Stomach (tissue), 8 donors: ENCODE measurements at regions not wholly inside any gene's neighbourhood (a gene's known extent, or its start where the extent isn't known, plus 50 kb on each side); places are given as distances from the start of the nearest gene placed in this dataset.

Experiments
- DNase-seq, 2 donors: peaks; one replicate each; pipeline versions ENCODE4 v3.0.0 to v3.0.0-alpha.2; 2013 to 2019
- H3K27ac ChIP-seq, 5 donors: fragments of 200-600 bp in 4 of 5; sonication (generic) in 4 of 5; one replicate each; pipeline ENCODE4 v1.5.1; 2013 to 2019; ENCODE audit warnings: mild to moderate bottlenecking in 1 of 5, moderate library complexity in 1 of 5
- H3K27me3 ChIP-seq, 3 donors: fragments of 200-600 bp; sonication (generic); one replicate each; pipeline ENCODE4 v1.5.1; 2017 to 2019; ENCODE audit warnings: mixed run types in 1 of 3
- H3K36me3 ChIP-seq, 4 donors: fragments of 200-600 bp; sonication (generic); 1 replicate in 3 of 4; 2 replicates in 1 of 4; pipeline ENCODE4 v1.5.1; 2016 to 2019
- H3K4me1 ChIP-seq, 4 donors: fragments of 200-600 bp; sonication (generic); one replicate each; pipeline ENCODE4 v1.5.1; 2016 to 2019
- H3K4me3 ChIP-seq, 4 donors: fragments of 200-600 bp; sonication (generic) in 3 of 4; one replicate each; pipeline ENCODE4 v1.5.1; 2016 to 2019; ENCODE audit warnings: mild to moderate bottlenecking in 1 of 4
- H3K9me3 ChIP-seq, 4 donors: fragments of 200-600 bp; sonication (generic); one replicate each; pipeline ENCODE4 v1.5.1; 2016 to 2019
- CTCF ChIP-seq, 7 experiments: fragments of 450-650 bp in 4 of 7; fragments of 200-600 bp in 3 of 7; sonication (generic) in 3 of 7; IDR thresholded peaks; one replicate each; pipeline ENCODE4 v1.5.1; 2016 to 2019; ENCODE audit warnings: antibody characterized with exemption in 7 of 7, control low read depth in 2 of 7, mild to moderate bottlenecking in 1 of 7
- EP300 ChIP-seq: sonication (generic); formaldehyde crosslinking; IDR thresholded peaks from one replicate; pipeline ENCODE4 v1.6.1; 2017; ENCODE audit warnings: antibody characterized with exemption
- POLR2A ChIP-seq, 4 donors: fragments of 450-650 bp; IDR thresholded peaks; one replicate each; pipeline ENCODE4 v1.6.1; 2016; ENCODE audit warnings: antibody characterized with exemption in 4 of 4, control low read depth in 2 of 4, mild to moderate bottlenecking in 1 of 4, moderate library complexity in 1 of 4
- POLR2AphosphoS5 ChIP-seq, 3 donors: sonication (generic); formaldehyde crosslinking; IDR thresholded peaks; one replicate each; pipeline ENCODE4 v1.6.1; 2016; ENCODE audit warnings: antibody characterized with exemption in 3 of 3
- WGBS, 5 donors: extraction: QIAGEN DNeasy Blood & Tissue Kit in 3 of 5; methylation state at CpG; one replicate each; pipeline versions ENCODE4 v1.1.5 to v1.1.7; 2013 to 2018; 5-methylcytosine and 5-hydroxymethylcytosine counted together
- intact Hi-C: fragments of 100-400 bp; cut with DNase I; formaldehyde crosslinking; loops from one replicate; pipeline ENCODE4 v1.15.1; 2023; ENCODE audit warnings: low total_unique reads
- donor health status: healthy with polysubstance abuse.
- donor health status: Bipolar disorder and iron deficiency.
- donor health status: healthy.

GRCh38 chr2:37829202-37829601, 95.9 kb upstream of the RMDN2 start:
- H3K4me3 ChIP-seq, result no peak overlapping the region
- H3K27me3 ChIP-seq, result no peaks in the 10 kb centered on the region
- peak in 1 of 2 donors; percentile 43 for DNase-seq
- H3K36me3 ChIP-seq, result no peaks in the 10 kb centered on the region
- H3K4me1 ChIP-seq, result peaks cover 0 to 23% (median 3%) of the 10 kb centered on the region in 4 donors
- intact Hi-C loops, result no loop called here
- H3K9me3 ChIP-seq, result no peaks in the 10 kb centered on the region
- peak overlapping the region in 2 of 5 donors; percentile 51 to 54 for H3K27ac ChIP-seq
- peak in 1 of 3 donors; percentile 57 for TF ChIP-seq POLR2AphosphoS5 (IDR thresholded peaks at IDR 0.05)
- no peak for TF ChIP-seq POLR2A (IDR thresholded peaks at IDR 0.05)
- 41 to 56% (median 41%) methylated on average over 3 of the region's 3 CpGs for WGBS, 5 donors

DNA sequence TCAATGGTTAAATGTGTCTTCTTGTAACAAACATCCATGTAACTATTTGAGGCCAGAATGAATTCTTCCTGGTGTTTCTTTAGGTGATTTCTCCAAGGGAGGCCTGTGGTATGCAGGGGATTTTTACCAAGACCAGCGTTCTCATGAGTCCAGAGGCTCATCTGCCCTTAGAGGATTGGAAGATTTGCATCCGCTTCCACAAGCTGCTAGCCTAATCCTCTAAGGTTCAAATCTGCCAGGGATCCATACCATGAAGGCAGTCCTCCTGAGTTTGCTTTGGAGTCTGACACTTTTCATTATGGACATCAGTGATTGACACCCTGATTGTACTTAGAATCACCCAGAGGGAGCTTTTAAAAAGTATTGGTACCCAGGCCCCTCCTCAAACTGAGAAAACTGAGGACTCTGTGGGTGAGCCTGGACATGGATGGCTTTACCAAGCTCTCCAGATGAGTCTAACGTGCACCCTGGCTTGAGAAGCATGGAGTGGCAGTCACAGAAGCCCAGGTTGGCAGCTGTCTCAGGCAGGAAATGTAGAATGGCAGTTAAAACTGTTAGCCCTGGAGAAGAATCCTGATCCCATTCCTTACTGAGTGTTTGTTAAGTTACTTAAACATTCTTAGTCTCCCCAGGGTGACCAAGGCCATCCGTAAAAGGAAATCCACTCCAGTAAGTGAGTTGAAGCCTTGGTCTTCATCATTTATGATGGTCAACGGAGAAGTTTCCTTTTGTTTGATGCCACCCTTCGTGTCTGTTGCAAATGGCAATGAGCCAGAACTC, 95.3 kb upstream of the RMDN2 start:
- Histone ChIP-seq H3K4me3 (no peak overlapping the region), H3K9me3 (no peaks in the 10 kb centered on the region), H3K36me3 (no peaks in the 10 kb centered on the region), H3K27me3 (no peaks in the 10 kb centered on the region), H3K4me1 (peaks cover 0 to 23% (median 3%) of the 10 kb centered on the region in 4 donors), H3K27ac (peak overlapping the region in 2 of 5 donors; percentile 51 to 54)
- WGBS, 5 donors, result 39 to 71% (median 46%) methylated on average over 6 of the region's 6 CpGs
- intact Hi-C loops, result loop anchor here (5.0 kb wide), 1 partner anchor 418 kb away; no protein-coding TSS in a partner anchor
- TF ChIP-seq CTCF (IDR thresholded peaks at IDR 0.05) (no peak), EP300 (no peak), POLR2AphosphoS5 (IDR thresholded peaks at IDR 0.05) (no peak), POLR2A (IDR thresholded peaks at IDR 0.05) (no peak)
- DNase-seq, result no peak

DNA sequence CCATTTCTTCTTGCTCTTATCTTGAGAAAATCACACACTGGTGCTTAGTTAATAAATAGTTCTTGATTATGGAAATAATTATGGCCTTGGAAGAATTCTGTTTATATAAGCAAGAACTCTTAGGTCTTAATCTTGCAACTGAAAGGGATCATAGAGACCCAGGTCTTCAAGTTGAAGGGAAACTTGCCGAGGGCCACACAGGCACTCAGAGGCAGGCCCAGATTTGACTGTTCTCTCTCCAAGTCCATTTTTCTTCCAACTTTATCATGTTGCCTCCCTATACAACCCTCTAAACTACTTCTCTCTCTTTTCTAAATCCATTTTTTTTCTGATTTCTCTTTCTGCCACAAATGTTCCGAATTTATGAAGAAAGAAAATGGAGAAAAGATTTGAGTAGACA, 94.5 kb upstream of the RMDN2 start:
- Histone ChIP-seq H3K4me1 (peaks cover 0 to 23% (median 3%) of the 10 kb centered on the region in 4 donors), H3K9me3 (no peaks in the 10 kb centered on the region), H3K27ac (no peak overlapping the region), H3K36me3 (no peaks in the 10 kb centered on the region), H3K27me3 (no peaks in the 10 kb centered on the region), H3K4me3 (no peak overlapping the region)
- WGBS, 5 donors, result 76 to 93% (median 82%) methylated on average over 2 of the region's 2 CpGs
- DNase-seq, result no peak
- intact Hi-C loops, result loop anchor here (5.0 kb wide), 1 partner anchor 418 kb away; no protein-coding TSS in a partner anchor
- no peak for TF ChIP-seq EP300
- no peak for TF ChIP-seq POLR2A (IDR thresholded peaks at IDR 0.05)
- TF ChIP-seq CTCF (IDR thresholded peaks at IDR 0.05), result no peak
- no peak for TF ChIP-seq POLR2AphosphoS5 (IDR thresholded peaks at IDR 0.05)

DNA sequence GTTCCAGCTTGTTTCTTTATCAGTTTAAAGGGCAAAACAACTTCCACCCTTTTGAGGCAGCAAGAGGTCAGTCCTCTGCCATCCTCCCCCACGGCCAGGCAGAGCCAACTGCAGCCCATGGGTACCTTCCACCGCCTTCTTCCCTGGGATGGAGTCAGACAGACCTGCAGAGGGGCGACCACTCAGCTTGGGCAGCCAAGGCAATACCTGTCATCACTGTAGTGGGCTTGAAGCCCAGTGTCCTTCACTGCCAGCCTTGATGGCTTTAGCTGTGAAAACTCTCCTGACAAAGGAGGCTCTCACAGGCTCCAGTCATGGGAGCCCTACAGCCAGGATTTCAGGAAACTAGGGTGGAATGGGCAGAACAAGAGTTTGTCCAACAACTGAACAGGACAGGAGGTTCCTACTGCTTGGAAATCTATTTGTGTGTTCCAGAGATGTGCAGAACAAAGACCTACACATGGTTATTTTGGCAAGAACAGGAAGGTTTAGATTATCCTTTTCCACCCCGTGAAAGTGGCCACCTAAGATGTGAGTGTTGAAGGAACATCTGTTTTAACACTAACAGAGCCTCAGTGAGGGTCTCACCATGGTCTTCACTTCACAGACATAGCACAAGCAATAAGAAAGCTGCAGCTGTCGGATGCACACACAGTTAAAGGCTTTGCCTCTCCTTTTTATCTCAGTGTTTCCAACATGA, 93.9 kb upstream of the RMDN2 start:
- Histone ChIP-seq H3K36me3 (no peaks in the 10 kb centered on the region), H3K27me3 (no peaks in the 10 kb centered on the region), H3K27ac (no peak overlapping the region), H3K4me3 (no peak overlapping the region), H3K9me3 (no peaks in the 10 kb centered on the region), H3K4me1 (peaks cover 0 to 23% (median 3%) of the 10 kb centered on the region in 4 donors)
- 80 to 91% (median 89%) methylated on average over 5 of the region's 5 CpGs for WGBS, 5 donors
- DNase-seq, result no peak
- no peak for TF ChIP-seq POLR2A (IDR thresholded peaks at IDR 0.05)
- TF ChIP-seq CTCF (IDR thresholded peaks at IDR 0.05), result no peak
- TF ChIP-seq EP300, result no peak
- TF ChIP-seq POLR2AphosphoS5 (IDR thresholded peaks at IDR 0.05), result no peak
- intact Hi-C loops, result loop anchor here (5.0 kb wide), 1 partner anchor 419 kb away; no protein-coding TSS in a partner anchor
